H4 (cell line): ENCODE measurements at regions not wholly inside any gene's neighbourhood (a gene's known extent, or its start where the extent isn't known, plus 50 kb on each side); places are given as distances from the start of the nearest gene placed in this dataset.

Source experiments
- DNase-seq: peaks from one replicate; pipeline ENCODE4 v3.0.0-alpha.2; 2015; ENCODE audit warnings: low spot score

DNA sequence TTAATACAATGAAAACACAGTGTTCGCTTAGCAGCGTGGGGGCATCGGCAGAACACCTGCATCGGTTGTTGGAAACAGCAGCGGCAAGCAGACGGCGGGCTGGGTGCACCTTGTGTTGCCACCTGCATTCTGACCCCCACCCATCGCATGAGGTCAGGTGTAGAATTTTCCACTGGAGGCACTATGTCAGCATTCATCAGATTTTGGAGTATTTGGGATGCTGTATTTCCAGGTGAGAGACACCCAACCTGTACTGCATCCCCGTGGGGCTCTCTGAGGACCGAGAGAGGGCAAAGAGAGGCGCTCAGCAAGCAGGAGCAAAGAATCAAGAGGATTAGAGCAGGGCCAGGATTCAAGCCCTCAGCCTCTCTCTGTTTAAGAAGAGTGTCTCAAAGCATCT lies 116.4 kb upstream of the MGMT start:
- DNase-seq = no peak

DNA sequence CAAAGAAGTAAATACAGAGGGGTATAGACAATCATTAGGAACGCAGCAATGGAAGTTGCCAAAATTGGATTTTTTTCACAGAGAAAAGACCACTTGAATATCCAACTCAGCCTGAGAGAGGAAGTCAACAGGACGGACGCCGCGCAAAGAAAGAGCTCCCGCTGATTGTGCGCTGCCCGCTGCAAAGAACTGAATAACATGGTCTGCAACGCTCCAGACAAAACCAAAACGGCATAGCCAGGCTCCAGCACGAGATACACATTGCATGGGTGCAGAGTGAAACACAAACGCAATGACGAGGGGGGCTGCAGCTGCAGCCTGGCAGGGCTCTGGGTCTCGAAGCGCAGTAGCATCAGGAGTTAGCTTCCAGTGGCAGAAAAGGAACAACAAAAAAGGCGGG lies 113.9 kb upstream of the MGMT start:
- no peak for DNase-seq

DNA sequence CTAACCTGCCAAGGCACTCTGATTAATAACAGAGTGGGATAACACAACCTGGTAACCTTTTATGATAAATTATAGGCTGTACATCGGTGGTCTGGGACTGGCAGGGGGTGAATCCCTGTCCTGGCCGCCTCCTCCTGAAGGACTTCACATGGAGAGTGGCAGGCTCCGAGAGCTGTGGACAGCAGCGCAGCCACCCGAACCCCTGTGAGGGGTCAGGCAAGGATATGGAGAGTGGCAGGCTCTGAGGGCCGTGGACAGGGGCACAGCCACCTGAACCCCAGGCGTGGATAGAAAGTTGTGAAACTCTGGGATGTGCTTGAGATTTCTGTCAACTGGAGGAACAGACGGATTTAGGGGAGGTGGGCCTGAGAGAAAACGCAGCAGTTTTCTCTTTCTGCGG lies 107.0 kb upstream of the MGMT start:
- DNase-seq = no peak

DNA sequence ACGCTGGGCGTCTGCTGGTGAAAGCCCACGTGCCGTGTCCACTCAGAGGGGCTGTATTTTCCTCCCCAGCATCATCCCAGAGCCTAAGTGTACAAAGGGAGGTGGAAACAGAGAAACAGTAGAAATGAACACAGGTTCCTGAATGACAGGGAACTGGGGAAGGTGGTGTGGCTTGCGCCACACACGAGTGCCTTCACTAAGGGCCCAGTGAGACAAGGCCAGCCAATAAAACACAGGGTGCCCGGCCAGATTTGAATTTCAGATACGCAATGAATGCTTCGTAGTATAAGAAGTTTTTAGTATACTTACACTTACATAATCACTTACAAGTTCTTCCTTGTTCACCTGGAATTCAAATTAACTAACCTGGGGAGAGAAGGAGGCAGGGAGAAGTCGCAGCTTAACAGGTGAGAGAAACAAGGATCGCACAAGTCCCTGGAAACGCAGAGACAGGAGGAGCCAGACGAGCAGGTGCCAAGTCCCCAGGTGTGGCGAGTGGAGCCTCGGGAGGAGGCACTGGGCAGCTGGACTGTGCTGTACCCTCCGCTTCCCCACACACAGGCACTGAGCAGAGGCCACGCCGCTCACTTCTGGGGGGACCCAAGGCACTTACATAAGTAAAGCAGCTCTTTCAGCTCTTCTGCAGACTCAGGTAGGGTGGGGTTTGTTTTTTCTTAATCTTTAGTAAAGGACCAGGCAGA lies 105.2 kb upstream of the MGMT start:
- DNase-seq = no peak

DNA sequence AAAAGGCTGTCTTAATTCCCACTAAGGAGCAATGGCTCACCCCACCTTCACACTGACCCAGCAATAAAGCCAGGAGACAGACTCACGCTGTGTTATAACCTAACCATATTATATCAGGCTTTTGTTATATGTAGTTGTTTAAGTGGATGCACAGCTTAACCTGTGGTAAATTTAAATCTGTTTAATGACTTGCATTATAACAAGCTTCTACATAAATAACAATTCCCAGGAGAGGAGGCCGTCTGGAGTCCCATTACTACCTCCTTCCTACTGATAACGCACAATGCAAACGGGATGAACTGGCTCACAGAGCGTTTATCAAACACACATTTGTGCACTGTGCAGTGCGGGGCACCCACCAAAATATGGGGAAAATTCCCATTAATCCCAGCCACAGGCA lies 102.1 kb upstream of the MGMT start:
- DNase-seq = no peak

DNA sequence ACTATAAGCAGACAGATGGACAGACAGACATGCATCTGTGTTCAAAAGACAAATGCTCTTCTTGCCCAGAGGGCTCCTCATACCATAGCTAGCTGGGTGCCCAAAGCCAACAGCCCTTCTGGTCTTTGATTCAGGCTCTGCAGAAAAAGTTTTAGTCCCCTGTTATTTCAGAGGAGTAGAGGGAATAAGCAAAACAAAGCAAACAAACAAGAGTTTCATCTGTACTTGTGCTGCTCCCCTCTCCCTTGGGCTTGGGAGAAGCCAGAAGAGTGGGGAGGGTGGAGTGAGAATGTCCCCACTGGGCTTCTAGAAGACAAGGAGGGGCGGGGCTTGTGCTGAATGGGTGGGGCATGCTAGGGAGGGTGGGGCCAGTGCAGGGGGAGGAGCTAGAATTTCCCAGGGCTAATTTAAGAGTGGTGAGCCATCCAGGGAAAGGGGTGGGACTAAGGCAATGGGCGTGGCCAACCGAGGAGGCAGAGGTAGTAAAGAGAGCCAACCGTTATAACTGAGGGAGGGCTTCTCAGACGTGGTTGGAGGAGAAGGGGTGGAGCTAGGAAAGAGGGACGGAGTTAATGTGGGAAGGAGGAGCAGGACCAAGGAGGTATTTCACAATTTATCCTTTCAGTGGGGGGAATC lies 101.2 kb upstream of the MGMT start:
- DNase-seq = no peak

DNA sequence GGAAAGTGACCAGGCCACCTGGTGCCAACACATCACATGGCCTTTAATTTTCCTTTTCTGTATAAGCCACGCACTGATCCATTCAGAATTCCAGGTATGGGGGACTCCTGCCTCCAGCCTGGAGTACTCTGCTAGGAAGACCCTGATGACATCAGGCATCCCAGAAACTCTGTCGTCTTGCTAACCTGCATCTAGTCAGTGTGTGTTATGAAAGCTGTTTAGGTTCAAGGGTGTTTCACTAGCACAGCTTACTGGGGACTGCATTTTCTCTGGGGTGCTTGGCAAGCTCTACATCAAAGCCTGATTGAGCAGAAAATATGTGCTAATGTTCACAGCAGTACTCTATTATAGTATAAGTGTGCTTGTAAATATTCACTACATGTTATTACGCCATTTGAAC lies 100.6 kb upstream of the MGMT start:
- no peak for DNase-seq

DNA sequence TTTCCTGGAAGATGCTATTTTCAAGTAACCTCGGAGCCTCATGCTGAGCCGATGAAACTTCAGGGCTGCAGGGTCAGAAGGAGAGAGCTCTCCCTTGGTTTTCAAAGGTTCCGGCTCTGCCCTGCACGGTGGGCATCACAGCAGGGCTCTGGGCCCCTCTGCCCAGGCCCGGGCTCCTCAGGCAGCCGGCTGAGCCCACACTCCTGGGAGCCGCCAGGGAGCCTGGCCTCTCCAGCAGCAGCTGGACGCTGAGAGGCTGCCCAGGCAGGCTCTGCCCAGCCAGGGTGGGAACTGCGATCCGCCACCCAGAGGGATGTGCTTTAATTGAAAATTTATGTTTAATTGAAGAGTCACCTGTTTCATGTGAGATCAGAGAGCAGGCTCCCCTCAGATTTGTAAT lies 97.5 kb upstream of the MGMT start:
- no peak for DNase-seq

DNA sequence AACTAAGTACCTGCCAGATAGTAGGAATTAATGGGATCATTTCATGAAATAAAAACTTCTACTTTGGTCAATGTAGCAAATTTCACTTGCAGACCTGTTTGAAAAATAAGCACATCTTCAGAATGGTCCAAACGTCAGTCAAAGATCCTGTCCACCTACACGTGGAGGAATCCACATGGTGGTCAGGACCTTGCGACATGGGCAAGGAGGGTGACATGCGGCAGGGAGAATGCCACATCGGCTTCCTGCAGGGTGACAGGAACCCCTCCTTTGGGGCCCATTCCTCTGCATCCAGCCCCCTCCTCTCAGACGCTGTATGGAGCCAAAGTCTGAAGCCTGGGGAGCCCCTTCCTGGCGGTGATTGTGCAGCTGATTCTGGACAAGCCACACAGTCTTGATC lies 95.5 kb upstream of the MGMT start:
- no peak for DNase-seq

DNA sequence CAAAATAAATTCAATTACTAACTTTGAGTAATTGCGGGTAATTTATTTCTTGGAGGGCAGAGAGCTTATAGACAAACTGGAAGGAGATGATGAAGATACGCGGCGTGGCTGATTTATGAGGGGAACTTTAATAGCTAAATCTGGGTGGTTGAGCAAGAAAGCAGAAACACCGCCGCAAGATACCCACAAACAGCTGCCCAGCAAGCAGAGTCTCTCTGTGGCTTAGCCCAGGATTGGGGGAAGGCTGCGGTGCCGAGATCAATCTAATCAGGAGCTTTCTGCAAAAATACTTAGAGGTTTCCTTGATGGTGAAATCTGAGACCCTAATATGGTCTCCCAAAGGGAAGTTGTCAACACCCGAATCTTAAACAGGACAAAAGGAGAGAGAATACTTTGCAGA lies 94.9 kb upstream of the MGMT start:
- no peak for DNase-seq

DNA sequence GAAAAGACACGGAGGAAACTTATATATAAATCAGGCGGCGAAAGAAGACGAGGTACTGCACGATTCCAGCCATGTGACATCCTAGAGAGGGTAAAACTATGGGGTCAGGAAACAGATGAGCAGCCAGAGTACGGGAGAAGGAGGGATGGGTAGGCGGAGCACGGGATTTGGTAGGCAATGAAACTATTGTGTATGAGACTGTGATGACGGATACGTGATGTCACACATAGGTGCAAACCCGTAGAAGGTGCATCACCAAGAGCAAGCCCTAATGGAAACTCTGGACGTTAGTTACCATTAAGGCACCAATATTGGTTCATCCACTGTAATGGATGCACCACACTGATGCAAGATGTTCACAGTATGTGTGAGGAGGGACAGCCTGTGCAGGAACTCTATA lies 93.8 kb upstream of the MGMT start:
- no peak for DNase-seq

DNA sequence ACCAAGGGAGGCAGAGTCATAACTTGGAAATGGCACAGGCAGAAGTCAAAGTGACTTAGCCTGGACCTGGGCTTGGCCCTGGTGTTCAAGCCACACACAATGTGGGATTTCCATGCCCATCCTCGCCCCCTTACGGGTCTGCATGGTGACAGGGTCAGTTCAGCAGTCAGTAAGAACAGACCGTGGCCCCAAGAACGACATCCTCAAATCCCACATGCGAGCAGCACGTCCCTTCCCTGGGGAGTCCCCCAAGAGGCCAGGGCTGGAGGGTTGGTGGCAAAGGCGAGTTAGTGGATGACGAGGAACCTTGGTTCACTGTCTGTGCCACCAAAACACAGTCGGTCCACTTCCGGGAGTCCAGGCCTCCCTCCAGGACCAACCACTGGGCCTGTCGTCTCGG lies 93.3 kb upstream of the MGMT start:
- DNase-seq = no peak

DNA sequence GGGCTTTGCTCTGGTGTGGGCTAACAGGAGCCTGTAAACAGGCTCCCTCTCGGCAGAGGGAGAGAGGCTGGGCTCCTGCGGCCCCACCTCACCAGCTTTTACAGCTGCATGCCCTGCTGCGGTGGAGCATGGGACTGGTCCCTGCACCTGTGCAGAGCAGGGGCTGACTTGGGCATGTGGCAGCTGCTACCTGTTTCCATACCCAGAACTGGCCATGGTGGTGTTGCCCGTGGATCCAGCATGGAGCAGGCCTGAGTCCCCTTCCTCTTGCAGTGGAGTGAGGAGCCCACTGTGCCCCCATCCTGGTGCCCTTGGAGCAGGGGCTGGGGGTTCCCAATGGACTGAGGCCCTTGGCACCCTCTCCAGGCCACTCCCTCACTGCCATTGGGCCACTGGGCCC lies 91.9 kb upstream of the MGMT start:
- no peak for DNase-seq

DNA sequence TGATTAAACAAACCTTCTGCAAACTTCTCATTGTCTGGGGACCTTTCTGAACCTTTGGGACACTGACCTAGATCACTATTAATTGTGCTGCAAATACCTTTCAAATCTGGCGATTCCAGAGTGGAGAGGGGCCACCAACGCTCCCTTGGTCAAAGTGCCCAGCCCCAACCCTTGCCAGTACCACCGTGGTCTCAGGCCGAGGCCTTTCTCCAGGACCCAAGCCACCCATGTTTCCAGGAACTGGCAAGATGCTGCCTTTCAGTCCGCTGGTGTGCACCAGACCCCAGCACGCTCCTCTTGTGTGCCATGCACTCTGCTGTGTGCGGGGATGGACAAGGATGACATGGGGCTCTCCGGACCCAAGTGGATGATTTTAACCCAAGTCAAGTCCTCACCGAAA lies 91.1 kb upstream of the MGMT start:
- DNase-seq = no peak

DNA sequence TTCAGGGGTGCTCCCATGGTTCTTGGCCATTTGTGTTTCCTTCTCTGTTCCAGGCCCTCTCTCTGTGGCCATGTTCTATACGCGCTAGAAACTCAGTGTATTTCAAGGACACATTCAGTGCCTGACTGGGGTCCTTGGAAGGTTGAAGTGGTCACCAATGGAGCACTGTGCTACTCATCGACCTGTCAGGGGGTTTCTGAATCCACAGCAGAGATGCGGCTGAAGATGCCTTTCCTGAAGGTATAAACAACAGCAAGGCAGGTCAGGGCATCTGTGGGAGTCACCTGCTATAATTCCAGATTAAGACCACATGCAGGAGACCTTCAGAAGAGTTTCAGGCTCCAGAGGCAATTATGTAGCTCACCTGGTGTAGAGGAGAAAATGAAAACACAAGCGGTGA lies 86.8 kb upstream of the MGMT start:
- no peak for DNase-seq

DNA sequence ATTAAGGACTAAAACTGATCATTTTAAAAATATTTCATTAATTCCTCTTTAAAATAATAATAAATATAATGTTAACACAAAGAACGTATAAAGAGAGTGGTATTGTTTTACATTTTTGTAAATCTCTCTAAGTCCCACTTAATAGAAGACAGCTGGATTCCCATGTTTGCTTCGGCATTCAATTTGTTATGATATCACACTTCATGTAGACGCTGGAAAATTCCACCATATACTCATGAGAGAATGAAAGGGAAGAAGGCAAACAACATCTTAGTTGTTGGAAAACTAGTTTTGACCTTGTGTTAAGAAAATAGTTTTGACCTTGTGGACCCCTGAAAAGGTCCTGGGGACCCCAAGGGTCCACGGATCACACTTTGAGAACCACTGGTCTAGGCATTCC lies 85.3 kb upstream of the MGMT start:
- DNase-seq = no peak

DNA sequence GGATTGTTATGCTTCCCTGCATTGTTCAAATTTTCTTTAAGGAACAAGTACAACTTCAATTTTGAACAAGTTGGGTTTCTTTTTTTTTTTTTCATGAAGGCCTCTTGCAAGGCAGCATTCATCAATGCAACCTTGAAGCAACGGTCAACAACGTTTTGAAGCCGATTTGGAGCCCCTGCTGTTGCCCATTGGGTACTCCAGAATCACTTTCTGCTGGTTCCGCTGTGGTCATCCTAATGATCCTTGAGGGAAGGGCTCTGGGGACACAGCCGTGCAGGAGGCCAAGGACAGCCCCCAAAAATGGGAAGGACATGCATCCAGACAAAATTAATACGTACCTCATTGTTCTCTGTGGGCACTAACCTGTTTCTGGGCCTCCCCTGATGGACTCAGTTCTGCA lies 84.6 kb upstream of the MGMT start:
- no peak for DNase-seq

DNA sequence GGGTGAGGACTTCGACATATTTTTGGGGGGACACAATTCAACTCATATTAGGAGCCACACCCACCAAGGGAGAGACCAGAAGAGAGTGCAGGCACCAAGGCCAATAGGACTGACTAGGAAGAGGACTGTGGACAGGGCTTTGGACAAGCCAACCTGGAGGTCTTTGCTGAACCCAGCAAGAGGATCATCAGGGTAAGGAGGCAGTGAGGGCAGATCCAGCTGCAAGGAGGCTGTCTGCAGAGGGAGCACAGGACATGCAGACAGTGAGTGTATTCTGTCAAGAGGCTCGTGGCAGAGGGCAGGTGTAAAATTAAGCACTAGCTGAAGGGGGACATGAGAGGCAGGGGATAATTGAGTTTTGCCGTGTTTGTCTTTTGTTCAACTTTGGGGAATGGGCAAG lies 83.4 kb upstream of the MGMT start:
- no peak for DNase-seq

DNA sequence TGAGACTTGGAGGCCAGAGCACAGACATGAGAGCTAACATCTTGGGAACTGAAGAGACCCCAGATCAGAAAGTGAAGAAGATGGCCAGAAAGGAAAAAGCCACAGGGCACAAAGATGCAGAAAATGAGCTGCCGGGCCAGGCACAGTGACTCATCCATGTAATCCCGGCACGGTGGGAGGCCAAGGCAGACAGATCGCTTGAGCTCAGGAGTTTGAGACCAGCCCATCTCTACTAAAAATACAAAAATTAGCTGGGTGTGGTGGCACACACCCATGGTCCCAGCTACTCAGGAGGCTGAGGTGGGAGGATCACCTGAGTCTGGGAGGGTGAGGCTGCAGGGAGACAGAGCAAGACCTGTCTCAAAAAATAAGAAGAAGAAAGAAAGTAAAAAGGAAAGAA lies 81.4 kb upstream of the MGMT start:
- DNase-seq = no peak

DNA sequence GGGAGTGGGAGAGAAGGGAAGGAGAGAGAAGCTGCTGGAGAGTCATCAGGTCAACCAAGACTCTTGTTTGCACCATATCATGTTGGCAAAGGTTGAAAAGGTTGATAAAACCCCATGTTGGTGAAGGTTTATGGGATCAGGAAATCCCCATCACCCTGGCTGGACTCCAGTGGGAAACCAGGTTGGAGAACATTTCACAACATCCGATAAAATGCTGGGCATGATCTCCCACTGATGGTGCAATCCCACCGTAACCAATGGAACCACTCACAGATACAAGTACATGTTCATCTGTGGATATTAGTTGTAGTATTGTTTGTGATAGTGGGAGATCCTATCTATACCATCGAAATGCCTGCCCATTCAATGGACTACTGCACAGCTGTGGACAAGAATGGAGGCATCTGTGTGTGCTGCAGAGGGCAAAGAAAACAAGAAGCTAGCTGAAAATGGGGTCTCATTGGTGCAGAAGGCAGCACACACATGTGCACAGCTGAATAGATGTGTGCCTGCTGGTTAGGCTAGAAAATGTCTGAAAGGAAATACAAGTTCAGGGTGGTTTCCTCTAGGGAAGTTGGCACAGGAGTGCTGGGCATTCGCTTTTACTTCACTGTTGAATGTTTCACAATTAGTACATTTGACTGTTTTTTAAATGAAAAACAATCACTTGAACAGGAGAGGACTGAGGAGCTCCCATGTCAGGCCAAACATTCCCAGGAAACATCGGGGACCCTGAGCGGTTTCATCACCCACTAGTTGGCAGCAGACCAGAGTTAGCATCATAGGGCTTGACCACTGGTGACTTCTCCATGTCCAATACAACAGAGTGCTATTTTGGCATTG lies 80.4 kb upstream of the MGMT start:
- DNase-seq = no peak

DNA sequence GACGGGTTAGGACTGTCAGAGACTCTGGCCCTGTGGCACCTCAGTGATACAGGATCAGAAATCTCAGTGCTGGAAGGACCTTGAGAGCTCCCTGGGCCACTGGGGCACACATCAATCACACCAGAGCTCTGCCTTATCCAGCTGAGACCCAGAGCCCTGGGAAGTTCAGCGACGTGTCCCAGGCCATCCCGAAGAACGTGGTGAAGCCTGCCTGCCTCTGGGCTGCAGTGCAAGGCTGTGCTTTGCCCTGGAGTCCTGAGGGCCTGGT lies 79.8 kb upstream of the MGMT start:
- DNase-seq = no peak

DNA sequence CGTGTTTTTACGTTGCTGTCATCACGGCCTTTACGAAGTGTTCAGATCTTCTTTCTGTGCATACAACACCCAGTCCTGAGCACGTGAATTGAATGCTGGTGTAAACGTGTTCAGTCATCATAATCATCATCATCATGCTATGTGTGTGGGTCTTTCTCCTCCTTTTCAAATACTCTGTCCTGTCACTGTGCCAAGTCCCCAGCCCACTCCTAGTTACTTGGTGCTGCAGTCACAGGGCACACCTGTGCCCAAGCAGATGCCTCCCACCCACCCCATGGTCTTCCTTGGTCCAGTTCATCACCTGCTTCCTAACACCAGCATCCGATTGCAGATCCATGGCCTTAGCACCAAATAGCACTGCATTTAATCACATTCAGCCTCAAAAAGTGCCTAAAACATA lies 78.6 kb upstream of the MGMT start:
- no peak for DNase-seq

DNA sequence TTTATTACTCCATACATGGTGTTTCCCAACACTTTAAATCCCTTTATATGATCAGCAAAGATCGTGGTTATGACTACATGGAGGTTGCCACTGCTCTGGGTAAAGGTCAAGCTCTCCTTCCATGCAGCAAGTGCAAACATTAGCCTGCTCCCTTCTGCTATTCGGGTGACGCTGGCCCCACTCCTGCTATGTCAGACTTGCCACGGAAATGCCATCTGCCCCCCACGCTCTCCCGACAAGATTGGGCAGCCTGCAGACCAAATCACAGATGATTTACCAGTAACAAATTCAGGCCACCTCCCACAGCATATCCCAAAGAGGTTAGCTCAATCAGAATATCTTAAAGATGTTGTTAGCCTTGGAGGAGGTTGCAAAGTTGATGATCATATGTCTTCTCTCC lies 77.8 kb upstream of the MGMT start:
- DNase-seq = no peak

DNA sequence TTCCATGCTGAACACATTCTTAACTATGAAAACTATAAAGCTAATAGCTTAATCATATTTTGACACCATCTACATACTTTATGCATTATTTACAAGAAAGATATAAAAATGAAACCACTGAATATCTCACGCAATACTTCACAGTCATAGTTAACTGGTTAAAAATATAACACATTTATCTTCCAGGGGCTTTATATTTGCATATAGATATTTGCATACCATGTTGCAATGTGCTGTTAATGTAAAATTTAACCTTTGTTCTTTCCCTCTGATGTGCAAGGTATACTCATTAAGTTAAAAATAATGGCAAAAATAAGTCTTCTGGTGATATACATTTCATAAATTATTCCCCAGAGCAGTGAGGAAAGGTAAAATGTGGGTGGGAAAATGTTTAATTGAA lies 76.9 kb upstream of the MGMT start:
- DNase-seq = no peak
